Thyroid gland (tissue), 4 donors: ENCODE measurements at regions not wholly inside any gene's neighbourhood (a gene's known extent, or its start where the extent isn't known, plus 50 kb on each side); places are given as distances from the start of the nearest gene placed in this dataset.

Experiments
- DNase-seq, 2 donors: peaks; one replicate each; pipeline ENCODE4 v3.0.0-alpha.2; 2019
- H3K27ac ChIP-seq, 3 donors: fragments of 200-600 bp; sonication (generic); 1 replicate in 2 of 3; 2 replicates in 1 of 3; pipeline ENCODE4 v1.5.1; 2016 to 2019; ENCODE audit warnings: mild to moderate bottlenecking in 1 of 3, moderate library complexity in 1 of 3
- H3K27me3 ChIP-seq: fragments of 200-600 bp; sonication (generic); one replicate; pipeline ENCODE4 v1.5.1; 2019
- H3K36me3 ChIP-seq, 2 donors: fragments of 200-600 bp; sonication (generic); one replicate each; pipeline ENCODE4 v1.5.1; 2016 to 2019
- H3K4me1 ChIP-seq, 2 donors: fragments of 200-600 bp; sonication (generic); one replicate each; pipeline ENCODE4 v1.5.1; 2017 to 2019
- H3K4me3 ChIP-seq, 3 donors: fragments of 200-600 bp; sonication (generic); replicated peaks in 1 of 3; 1 replicate in 2 of 3; 2 replicates in 1 of 3; pipeline ENCODE4 v1.5.1; 2016; ENCODE audit warnings: mild to moderate bottlenecking in 1 of 3
- H3K9me3 ChIP-seq: fragments of 200-600 bp; sonication (generic); one replicate; pipeline ENCODE4 v1.5.1; 2017
- CTCF ChIP-seq, 6 experiments: fragments of 200-600 bp in 3 of 6; fragments of 450-650 bp in 3 of 6; sonication (generic) in 3 of 6; IDR thresholded peaks; one replicate each; pipeline ENCODE4 v1.5.1; 2016 to 2019; ENCODE audit warnings: antibody characterized with exemption in 6 of 6, mild to moderate bottlenecking in 2 of 6, inconsistent platforms in 1 of 6, moderate library complexity in 1 of 6
- POLR2A ChIP-seq, 2 donors: fragments of 450-650 bp; IDR thresholded peaks; one replicate each; pipeline ENCODE4 v1.6.1; 2017; ENCODE audit warnings: antibody characterized with exemption in 2 of 2, mild to moderate bottlenecking in 2 of 2, moderate library complexity in 1 of 2
- WGBS, 2 donors: methylation state at CpG; one replicate each; pipeline ENCODE4 v1.1.5; 2017; 5-methylcytosine and 5-hydroxymethylcytosine counted together
- intact Hi-C: fragments of 100-400 bp; cut with DNase I; formaldehyde crosslinking; loops from one replicate; pipeline ENCODE4 v1.15.1; 2023

GRCh38 chr2:139917690-139918384 lies 1137.6 kb upstream of the NXPH2 start:
- WGBS, 2 donors: 71 to 75% methylated on average over 3 of the region's 3 CpGs

DNA sequence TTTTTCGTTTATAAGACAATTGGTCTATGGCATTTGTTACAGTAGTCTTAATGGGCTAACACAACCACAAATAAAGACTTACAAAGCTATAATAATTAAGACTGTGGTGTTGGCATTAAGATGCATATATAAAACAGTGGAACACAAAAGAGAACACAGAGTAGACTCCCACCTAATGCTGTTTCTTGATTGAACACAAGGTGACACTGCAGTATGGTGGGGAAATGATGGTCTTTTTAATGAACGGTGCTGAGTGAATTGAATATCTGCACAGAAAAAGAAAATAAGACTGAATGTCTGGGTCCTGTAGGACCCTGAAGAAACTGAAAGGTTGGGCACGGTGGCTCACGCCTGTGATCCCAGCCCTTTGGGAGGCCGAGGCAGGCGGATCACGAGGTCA lies 1136.6 kb upstream of the NXPH2 start:
- intact Hi-C loops: no loop called here
- Histone ChIP-seq H3K27ac (no peak overlapping the region), H3K36me3 (no peaks in the 10 kb centered on the region), H3K9me3 (no peaks in the 10 kb centered on the region), H3K4me3 (no peak overlapping the region), H3K4me1 (no peaks in the 10 kb centered on the region), H3K27me3 (no peaks in the 10 kb centered on the region)
- DNase-seq: no peak
- WGBS, 2 donors: 83 to 86% methylated on average over 7 of the region's 7 CpGs
- TF ChIP-seq POLR2A (IDR thresholded peaks at IDR 0.05): no peak
- TF ChIP-seq CTCF (IDR thresholded peaks at IDR 0.05): no peak

More at GRCh38 chr2:139917690-139918384, 1137.6 kb upstream of the NXPH2 start:
- intact Hi-C loops: no loop called here
- Histone ChIP-seq H3K36me3 (no peaks in the 10 kb centered on the region), H3K27me3 (no peaks in the 10 kb centered on the region), H3K4me1 (no peaks in the 10 kb centered on the region), H3K9me3 (no peaks in the 10 kb centered on the region), H3K27ac (no peak overlapping the region), H3K4me3 (no peak overlapping the region)
- DNase-seq: no peak
- TF ChIP-seq POLR2A (IDR thresholded peaks at IDR 0.05) (no peak), CTCF (IDR thresholded peaks at IDR 0.05) (no peak)

GRCh38 chr2:139911160-139911559 lies 1131.0 kb upstream of the NXPH2 start:
- no peaks in the 10 kb centered on the region for H3K9me3 ChIP-seq

DNA sequence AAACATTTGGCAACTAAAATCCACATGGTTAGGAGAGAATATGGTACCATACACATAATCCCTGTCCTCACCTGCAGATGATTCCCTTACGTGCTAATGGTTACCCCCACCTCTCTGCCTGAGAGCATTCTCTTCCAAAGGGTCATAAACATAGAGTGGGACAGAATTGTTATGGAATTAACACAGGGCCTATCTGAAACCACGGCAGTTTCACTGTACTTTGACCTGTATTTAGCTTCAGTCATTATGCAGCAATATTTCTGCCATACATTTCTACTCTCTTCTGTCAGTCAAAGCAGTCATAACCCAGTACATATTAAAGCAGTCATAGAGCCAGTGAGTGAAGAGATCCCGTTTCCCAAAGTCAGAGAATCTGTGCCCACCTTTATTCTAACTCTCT lies 1128.9 kb upstream of the NXPH2 start:
- Histone ChIP-seq H3K4me1 (no peaks in the 10 kb centered on the region), H3K27ac (no peak overlapping the region), H3K27me3 (no peaks in the 10 kb centered on the region), H3K4me3 (no peak overlapping the region), H3K9me3 (no peaks in the 10 kb centered on the region), H3K36me3 (no peaks in the 10 kb centered on the region)
- WGBS, 2 donors: 64 to 66% methylated on average over 3 of the region's 3 CpGs
- TF ChIP-seq CTCF (IDR thresholded peaks at IDR 0.05) (no peak), POLR2A (IDR thresholded peaks at IDR 0.05) (no peak)
- intact Hi-C loops: no loop called here
- no peak for DNase-seq

More at GRCh38 chr2:139911160-139911559, 1131.0 kb upstream of the NXPH2 start:
- Histone ChIP-seq H3K4me1 (no peaks in the 10 kb centered on the region), H3K27me3 (no peaks in the 10 kb centered on the region), H3K4me3 (no peak overlapping the region), H3K27ac (no peak overlapping the region), H3K36me3 (no peaks in the 10 kb centered on the region)
- no peak for TF ChIP-seq POLR2A (IDR thresholded peaks at IDR 0.05)
- WGBS, 2 donors: 85 to 92% methylated on average over 3 of the region's 3 CpGs
- intact Hi-C loops: no loop called here
- no peak for DNase-seq

DNA sequence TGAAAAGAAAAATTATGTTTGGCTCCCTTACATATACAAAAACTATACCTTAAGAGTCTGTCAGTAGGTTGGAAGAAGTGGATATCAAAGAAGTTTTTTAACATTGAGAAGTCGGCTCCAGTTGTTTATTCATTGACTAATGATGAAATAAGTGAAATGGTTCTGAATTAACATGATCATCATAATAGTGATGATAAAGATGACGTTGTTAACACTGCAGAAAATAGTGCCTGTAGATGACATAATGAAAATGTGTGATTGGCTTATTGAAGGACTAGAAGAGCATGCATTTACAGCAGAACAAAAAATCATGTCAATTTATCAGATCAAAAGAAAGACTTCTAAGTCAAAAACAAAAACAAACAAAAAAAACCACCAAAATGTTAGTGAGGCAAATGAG lies 1125.4 kb upstream of the NXPH2 start:
- Histone ChIP-seq H3K4me1 (no peaks in the 10 kb centered on the region), H3K27me3 (no peaks in the 10 kb centered on the region), H3K4me3 (no peak overlapping the region), H3K9me3 (no peaks in the 10 kb centered on the region), H3K36me3 (no peaks in the 10 kb centered on the region), H3K27ac (no peak overlapping the region)
- WGBS, 2 donors: 80 to 88% methylated on average over 2 of the region's 2 CpGs
- intact Hi-C loops: no loop called here
- no peak for DNase-seq
- TF ChIP-seq POLR2A (IDR thresholded peaks at IDR 0.05): no peak
- TF ChIP-seq CTCF (IDR thresholded peaks at IDR 0.05): no peak
